GM18520 (cell line): ENCODE measurements at regions not wholly inside any gene's neighbourhood (a gene's known extent, or its start where the extent isn't known, plus 50 kb on each side); places are given as distances from the start of the nearest gene placed in this dataset.
"Not testable (repeated sequence)": the region's sequence is repeated elsewhere in the genome, so short reads cannot be mapped to it uniquely, and the experiment has no call there.

Experiments used
- ATAC-seq: cut with Tn5 transposase; IDR thresholded peaks from one replicate; pipeline ENCODE4 v1.9.1; 2021; ENCODE audit not compliant: unreplicated experiment

DNA sequence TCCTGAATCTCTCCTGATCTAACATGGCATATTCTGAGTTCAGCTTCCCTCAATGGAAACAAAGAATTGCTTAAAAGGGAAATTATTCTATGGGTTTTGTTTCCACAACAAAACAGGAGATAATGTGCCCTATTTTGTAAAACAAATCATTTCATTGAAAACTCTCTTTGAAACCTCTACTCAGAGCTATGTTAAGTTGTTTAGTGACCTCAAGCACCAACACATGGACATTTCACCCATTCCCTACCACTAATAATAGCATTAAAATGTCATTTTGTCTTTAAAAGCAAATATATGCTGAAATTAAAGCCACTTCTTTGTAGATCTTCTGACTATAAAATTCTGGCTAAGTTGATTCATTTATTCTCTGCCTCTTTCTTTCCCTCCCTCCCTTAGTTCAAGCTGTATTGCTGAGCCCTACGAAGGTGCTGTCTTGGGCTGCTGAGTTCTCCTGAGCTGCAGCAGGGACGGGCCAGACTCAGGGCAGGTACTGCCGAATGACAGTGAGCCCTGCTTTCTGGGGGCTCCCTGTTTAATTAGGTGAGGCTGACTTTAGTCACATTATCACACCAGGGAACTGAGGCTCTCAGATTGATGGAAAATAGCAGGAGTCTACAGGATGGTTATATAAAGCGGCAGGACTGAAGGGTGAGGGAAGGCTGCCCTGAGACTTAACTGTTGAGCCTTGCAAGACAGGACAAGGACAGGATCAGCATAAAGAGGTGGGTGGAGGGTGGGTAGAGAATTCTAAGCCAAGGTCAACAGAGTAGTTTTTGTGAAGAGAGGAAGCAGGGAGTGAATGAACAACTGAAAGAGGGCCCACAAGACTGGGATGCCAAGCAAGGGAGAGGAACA, 1685.1 kb downstream of the SPATA31A7 start:
- not testable (repeated sequence) for ATAC-seq

DNA sequence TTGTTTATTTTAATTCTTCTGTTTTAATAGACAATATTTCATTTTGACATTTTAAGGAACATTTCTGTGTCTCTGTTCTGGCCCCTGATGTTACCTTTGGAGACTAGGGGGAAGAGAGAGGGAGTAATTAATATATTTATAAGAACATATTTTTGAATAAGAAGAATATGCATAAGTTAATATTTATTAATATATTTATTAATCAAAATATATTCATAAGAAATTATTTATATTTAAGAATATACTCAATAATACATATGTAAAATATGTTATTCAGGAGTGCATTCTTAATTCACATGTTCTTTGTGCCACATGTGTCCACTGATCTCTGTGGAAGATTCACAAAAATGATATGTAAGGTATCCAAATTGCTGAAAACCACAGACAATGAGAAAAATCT, 1687.7 kb downstream of the SPATA31A7 start:
- not testable (repeated sequence) for ATAC-seq

DNA sequence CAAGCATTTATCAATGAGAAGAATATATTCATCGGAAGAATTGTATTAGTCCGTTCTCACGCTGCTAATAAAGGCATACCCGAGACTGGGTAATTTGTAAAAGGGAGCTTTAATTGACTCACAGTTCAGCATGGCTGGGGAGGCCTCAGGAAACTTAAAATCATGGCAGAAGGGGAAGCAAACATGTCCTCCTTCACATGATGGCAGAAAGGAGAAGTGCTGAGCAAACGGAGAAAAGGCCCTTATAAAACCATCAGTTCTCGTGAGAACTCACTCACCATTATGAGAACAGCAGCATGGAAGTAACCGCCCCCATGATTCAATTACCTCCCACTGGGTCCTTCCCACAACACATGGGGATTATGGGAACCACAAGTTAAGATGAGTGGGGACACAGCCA, 1688.2 kb downstream of the SPATA31A7 start:
- ATAC-seq: not testable (repeated sequence)

DNA sequence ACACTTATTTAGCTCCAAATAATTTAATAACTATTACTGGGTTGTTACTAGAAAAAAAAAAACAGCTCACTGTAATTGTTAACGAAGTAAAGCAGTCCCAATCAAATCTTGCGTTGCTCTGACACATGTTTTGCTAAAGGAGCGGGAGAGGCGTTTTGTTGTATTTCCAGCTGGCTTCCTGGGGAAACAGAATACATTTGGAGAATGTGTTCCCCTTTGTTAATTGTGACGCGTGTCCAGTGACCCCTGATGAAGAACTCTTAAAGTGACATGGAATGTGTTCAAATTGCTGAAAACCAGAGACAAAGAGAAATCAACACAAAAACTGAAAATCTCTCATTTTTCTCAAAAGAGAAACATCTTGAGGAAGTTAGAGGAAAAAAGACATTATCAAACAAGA, 1690.6 kb downstream of the SPATA31A7 start:
- not testable (repeated sequence) for ATAC-seq

DNA sequence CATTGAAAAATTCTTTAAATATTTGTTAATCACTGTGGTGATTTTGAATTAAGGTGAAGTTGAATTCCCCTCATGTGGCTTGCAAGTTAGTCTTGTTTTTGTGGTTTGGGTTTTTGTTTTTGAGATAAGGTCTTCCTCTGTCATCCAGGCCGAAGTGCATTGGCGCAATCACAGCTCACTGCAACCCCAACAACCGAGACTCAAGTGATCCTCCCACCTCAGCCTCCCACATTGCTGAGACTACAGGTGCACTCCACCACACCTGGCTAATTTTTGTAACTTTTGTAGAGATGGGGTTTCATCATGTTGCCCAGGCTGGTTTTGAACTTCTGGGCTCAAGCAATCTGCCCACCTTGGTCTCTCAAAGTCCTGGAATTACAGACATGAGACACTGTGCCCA, 1691.1 kb downstream of the SPATA31A7 start:
- ATAC-seq: not testable (repeated sequence)

DNA sequence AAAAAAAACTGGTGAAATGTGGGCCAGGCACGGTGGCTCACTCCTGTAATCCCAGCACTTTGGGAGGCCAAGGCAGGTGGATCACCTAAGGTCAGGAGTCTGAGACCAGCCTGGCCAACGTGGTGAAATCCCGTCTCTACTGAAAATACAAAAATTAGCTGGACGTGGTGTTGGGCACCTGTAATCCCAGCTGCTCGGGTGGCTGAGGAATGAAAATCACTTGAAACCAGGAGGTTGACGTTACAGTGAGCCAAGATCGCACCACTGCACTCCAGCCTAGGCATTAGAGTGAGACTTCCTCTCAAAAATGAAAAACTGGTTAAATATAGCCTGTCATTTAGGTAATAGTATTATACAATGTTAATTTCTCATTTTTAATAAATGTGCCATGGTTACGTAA, 1692.0 kb downstream of the SPATA31A7 start:
- not testable (repeated sequence) for ATAC-seq

DNA sequence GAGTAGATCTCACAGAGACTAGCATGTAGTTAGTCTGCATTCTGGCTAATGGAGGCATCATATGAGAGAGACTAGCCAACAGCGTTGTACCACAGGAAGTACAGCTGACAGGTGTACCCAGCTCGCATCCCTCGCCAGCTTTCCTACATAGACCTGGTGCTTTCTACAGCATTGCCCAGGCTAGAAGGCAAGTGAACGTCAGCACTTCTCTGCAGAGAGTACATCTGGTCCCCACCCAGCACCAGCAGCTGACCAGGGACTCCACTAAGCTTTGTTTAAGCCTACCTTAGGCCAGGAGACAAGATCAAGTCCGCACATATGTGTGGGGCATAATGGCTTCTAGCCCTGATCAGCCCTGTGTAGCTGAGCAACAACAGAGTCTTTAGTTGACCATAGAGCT, 1692.9 kb downstream of the SPATA31A7 start:
- ATAC-seq: not testable (repeated sequence)

DNA sequence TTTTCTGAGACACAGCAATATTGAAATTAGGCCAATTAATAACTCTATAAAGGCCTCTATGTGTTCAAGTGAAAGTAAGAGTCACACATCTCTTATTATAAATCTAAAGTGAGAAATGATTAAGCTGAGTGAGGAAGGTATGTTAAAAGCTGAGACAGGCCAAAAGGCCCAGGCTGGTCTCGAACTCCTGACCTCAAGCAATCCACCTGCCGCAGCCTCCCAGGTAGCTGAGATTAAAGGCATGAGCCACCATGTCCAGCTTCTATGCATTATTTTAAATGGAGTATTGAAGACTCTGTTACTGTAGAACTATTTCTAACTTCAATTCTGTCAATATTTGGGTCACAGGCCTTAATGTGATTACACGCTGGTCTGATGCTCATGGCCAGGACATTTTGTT, 1706.9 kb downstream of the SPATA31A7 start:
- ATAC-seq: not testable (repeated sequence)

DNA sequence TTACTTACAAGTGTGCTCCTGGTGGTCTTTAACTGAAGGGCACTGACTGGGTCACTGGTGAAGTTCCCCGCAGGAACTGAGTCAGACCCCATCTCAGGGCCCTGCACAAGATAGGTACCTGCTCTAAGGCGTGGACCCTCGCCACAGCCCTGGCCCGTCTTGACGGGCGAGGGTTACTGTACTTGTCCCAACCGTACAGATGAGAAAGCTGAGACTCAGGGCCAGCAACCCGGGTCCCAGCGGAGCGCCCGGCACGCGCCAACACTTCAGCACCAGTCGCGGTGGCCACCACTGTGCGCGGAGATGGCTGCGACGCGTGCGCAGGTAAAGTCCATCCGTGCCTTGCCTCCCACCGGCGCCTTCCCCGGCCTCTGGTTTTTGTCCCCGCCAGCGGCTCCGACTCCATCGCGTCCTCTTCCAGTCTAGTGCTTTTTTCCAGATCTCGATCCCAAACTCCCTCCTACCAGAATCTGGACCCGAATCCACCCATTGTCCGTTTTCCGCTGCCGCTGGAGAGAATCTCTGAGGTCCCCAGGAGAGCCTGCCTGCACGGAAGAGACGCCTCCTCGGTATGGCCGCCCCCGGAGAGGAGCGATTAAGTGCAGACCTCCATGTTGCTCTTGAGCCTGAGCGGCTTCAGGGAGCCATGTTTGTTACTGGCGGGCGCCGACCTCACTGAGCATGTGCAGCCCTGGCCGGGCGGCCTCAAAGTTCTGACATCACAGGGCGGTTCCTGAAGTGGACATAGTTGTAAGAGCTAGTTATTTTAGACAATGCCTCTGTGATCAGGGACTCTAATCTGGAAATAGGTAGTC, 1707.8 kb downstream of the SPATA31A7 start:
- not testable (repeated sequence) for ATAC-seq

DNA sequence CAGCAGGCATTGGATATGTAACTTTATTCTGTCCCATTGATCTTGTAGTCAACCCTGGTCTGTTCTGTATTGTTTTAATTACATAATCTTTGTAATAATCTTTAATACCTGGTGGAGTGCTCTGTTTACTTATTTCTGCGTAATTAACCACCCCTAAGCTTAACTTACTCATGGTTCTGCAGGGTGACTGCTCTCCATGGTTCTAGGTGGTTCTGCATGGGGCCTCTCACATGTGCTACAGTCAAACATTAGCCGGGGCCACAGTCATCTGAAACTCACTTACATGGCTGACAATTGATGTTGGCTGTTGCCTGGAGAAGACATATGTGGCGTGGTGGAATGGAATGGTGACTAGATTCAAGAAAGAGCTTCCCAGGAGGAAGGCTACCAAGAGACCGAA, 1709.8 kb downstream of the SPATA31A7 start:
- not testable (repeated sequence) for ATAC-seq

DNA sequence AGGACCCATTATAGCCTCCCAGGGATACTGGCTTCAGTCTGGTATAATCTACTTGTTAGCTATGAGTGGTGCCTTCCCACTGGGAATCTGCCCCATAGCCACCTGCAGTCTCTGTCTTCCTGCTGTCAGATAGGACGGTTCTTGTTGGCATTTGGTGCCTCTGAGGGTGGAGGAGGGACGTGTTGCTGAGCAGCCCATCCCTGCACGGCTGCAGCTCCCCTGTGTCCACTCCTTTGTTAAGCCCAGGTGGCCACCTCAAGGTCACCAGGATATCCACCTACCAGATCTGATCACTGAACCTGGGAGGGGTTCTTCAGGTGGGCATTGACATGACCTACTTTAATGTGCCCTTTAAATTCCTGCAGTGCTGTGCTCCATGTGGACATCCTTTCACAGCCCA, 1714.2 kb downstream of the SPATA31A7 start:
- not testable (repeated sequence) for ATAC-seq

DNA sequence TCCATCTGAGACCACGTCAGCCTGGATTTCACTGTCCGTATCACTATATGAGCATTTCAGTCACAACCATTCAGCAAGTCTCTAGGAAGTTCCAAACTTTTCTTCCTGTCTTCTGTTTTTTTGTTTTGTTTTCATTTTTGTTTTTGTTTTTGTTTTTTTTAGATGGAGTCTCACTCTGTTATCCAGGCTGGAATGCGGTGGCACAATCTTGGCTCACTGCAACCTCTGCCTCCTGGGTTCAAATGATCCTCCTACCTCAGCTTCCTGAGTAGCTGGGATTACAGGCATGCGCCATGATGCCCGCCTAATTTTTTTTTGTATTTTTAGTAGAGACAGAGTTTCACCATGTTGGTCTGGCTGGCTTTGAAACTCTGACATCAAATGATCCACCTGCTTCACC, 1715.9 kb downstream of the SPATA31A7 start:
- ATAC-seq: not testable (repeated sequence)

DNA sequence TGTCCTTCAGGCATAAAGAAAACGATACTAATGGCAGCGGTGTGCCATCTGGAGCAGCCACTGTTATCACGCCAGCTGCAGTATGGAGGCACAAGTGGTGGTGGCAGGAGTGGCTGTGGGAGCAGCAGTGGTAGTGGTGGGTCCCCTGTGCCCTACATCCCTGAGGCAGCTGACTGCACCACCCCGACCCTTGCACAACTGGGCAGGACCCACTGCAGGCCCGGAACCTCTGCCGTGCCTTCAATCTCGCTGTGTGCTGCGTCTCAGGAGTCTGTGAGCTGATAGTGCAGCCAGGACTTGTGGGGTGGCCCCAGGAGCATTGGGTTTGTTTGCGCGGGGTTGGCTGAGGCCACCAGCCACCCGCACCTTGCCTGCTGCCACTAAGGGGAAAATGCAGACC, 1718.0 kb downstream of the SPATA31A7 start:
- not testable (repeated sequence) for ATAC-seq

DNA sequence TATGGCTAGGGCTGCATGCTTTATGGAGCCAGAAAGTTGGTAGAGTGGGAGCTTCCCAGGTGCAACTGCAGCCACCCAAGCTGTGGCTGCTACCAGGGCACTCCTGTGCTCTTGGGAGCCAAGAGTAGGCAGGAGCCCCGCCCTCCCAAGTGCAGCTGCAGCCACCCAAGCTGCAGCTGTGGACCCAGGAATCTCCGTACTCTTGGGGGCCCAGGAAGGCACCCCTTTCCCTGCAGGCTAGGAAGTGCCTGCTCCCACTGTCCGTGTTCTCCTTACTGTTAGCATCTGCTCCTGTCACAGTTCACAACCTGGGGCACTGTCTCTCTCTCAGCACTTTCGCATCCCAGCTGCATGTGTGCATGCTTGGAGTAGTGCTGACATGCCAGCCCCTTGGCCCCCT, 1718.4 kb downstream of the SPATA31A7 start:
- ATAC-seq: not testable (repeated sequence)

DNA sequence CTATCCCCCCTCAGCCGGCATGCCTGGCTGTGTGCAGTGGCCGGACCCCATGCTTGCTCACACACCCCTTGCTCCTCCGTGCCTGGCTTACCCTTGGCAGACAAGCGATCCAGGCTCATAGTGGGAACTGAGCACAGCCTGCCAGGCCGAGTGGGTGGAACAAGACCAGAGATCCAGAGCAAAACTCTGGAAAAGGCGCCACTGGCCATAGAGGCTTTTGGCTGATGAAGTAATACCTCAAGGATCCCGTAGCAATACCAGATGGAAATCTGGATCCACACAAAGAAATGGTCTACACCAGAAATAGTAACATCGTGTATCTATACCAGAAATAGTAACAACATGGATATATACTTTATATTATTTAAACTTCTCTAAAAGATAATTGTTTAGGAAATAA, 1719.6 kb downstream of the SPATA31A7 start:
- not testable (repeated sequence) for ATAC-seq

DNA sequence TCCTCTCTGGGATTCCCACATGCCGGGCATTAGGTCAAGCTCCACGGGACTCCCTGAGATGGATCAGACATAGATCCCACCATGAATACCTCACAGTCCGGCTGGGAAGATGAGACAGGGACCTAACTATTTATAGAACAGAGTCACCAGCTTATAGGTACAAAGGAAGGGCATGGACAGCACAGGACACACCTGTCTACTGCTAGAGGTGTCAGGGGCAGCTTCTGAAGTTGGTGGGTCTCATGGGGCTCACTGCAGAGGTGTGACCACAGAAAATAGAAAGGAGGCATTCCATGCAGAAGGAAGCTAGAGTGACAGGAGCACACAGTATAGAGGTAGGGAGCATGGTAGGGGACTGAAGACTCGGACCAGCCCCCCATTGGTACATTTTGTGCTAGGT, 1722.4 kb downstream of the SPATA31A7 start:
- not testable (repeated sequence) for ATAC-seq

DNA sequence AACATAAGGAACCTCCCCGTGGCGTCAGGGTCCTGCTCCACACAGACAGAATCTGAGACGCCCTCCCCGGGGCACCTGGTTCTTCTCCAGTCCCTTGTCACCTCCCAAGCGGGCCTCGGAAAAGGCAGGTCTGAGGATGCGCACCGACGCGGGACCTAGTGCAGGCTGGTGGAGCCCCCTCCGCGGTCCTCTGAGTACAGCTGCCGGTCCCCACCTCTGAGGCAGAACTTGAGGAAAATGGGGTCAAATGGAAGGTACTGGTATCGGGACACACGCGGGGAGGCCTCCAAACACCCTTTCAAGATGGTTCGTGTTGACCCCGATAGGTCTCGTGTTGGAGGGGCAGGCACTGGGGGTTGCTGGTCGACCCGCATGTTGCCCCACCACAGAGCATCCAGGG, 1725.3 kb downstream of the SPATA31A7 start:
- ATAC-seq: not testable (repeated sequence)

DNA sequence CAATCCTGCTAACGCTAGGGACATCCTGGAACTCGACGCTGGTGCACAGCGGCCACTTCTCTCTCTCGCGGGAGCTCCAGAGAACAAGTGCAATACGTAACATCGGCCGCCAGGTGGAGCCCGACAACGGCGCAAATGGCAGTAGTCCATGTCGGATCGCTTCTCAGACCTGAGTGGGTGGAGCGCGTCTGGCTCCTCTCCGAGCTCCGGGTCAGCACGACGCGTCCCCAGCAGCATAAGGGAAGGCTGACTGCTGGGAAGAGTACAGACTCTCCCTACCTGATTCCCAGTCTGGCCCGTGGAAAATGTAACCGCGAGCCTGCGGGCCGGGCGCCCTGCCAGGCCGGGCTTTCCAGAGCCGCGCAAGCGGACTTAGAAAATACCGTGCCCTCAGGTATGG, 1725.8 kb downstream of the SPATA31A7 start:
- ATAC-seq: peak; percentile 99

DNA sequence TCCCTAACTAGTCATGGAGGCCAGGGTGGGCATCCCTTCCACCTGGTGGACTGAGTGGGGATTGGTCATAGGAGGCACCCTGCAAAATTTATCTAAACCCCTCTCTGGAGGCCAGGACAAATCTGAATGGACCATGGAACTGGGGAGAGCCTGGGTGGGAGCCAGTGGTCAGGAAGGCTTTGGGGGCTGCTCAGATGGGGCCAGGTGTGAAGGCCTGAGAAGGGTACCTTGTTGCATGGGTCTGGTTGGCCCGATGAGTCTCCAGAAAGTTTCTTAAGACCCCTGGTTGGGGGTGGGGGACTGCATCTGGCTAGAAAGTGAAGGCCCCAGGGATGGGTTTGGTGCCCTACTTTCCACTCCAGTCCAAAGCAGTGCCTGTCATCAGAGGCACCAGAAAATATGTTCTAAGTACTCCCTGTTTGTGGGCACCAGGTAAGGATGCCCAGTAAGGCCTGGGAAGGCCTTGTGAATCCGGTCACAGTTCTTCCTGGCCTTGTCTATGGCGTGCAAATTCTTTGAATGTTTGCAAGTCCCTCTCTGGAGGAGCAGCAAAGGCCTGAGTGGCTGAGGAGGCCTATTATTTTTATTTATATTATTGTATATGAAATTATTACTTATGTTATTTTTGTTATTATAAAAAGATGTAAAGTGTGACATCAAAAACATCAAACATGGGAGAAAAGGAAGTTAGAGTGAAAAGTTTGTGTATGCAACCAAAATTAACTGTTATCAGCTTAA, 1729.0 kb downstream of the SPATA31A7 start:
- ATAC-seq: not testable (repeated sequence)

DNA sequence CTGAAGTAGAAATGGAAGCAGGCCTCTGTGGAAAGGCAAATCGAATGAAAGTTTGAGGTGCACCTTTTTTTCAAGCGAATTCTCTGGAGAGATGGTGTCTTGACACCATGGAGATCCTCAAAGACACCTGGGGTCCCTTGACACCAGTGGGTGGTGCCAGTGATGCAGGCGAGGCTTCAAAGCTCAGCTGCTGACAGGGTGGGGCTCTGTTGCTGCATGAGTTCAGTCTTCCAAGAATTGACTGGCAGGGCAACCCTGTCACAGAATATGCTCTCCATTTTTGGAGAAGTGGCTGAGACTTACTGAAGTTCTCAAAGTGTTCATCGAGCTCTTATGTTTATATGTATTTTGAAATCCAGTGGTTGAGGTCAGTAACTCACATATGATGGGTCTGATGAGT, 1741.6 kb downstream of the SPATA31A7 start:
- not testable (repeated sequence) for ATAC-seq

DNA sequence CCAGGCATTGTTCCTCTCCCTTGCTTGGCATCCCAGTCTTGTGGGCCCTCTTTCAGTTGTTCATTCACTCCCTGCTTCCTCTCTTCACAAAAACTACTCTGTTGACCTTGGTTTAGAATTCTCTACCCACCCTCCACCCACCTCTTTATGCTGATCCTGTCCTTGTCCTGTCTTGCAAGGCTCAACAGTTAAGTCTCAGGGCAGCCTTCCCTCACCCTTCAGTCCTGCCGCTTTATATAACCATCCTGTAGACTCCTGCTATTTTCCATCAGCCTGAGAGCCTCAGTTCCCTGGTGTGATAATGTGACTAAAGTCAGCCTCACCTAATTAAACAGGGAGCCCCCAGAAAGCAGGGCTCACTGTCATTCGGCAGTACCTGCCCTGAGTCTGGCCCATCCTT, 1763.0 kb downstream of the SPATA31A7 start:
- ATAC-seq: not testable (repeated sequence)
